ENCODE measurements at regions not wholly inside any gene's neighbourhood (a gene's known extent, or its start where the extent isn't known, plus 50 kb on each side); places are given as distances from the start of the nearest gene placed in this dataset.
A peak's percentile ranks its signal among the peaks of the same experiment; 100 is the strongest.

- Histone ChIP-seq H3K4me1 (ENCODE audit: control insufficient read depth, insufficient read depth, low read length) (peaks cover 11% of the 10 kb centered on the region), H3K9me3 (replicated peaks; ENCODE audit: control insufficient read depth, low read depth, low read length) (no peaks in the 10 kb centered on the region), H3K36me3 (ENCODE audit: control insufficient read depth, insufficient read depth, low read length) (no peaks in the 10 kb centered on the region), H3K27me3 (ENCODE audit: control insufficient read depth, insufficient read depth, low read length) (no peaks in the 10 kb centered on the region), H3K4me3 (ENCODE audit: low read length) (no peak overlapping the region), H3K27ac (ENCODE audit: low read length) (no peak overlapping the region)
- no CpG with 5 or more reads among the region's 2 CpGs for WGBS (ENCODE audit: insufficient coverage)
- DNase-seq, result no peak
Measured at GRCh38 chr10:4506095-4506494, 319.9 kb upstream of the AKR1E2 start.

- no peak for DNase-seq
- 97% methylated on average over 5 of the region's 5 CpGs for WGBS (ENCODE audit: insufficient coverage)
- H3K9me3 ChIP-seq (replicated peaks; ENCODE audit: control insufficient read depth, low read depth, low read length), result no peaks in the 10 kb centered on the region
- no peaks in the 10 kb centered on the region for H3K36me3 ChIP-seq (ENCODE audit: control insufficient read depth, insufficient read depth, low read length)
- H3K27ac ChIP-seq (ENCODE audit: low read length), result no peak overlapping the region
- no peak overlapping the region for H3K4me3 ChIP-seq (ENCODE audit: low read length)
- H3K27me3 ChIP-seq (ENCODE audit: control insufficient read depth, insufficient read depth, low read length), result no peaks in the 10 kb centered on the region
- peaks cover 5% of the 10 kb centered on the region for H3K4me1 ChIP-seq (ENCODE audit: control insufficient read depth, insufficient read depth, low read length)
Measured at GRCh38 chr10:4504550-4504949, 321.5 kb upstream of the AKR1E2 start.

GRCh38 chr10:4503076-4503475 is 322.9 kb upstream of the AKR1E2 start:
- peaks cover 5% of the 10 kb centered on the region for H3K4me1 ChIP-seq (ENCODE audit: control insufficient read depth, insufficient read depth, low read length)
- no peak overlapping the region for H3K27ac ChIP-seq (ENCODE audit: low read length)
- DNase-seq, result no peak
- WGBS (ENCODE audit: insufficient coverage), result 100% methylated on average over 1 of the region's 2 CpGs
- H3K4me3 ChIP-seq (ENCODE audit: low read length), result no peak overlapping the region
- H3K27me3 ChIP-seq (ENCODE audit: control insufficient read depth, insufficient read depth, low read length), result no peaks in the 10 kb centered on the region
- no peaks in the 10 kb centered on the region for H3K36me3 ChIP-seq (ENCODE audit: control insufficient read depth, insufficient read depth, low read length)
- no peaks in the 10 kb centered on the region for H3K9me3 ChIP-seq (replicated peaks; ENCODE audit: control insufficient read depth, low read depth, low read length)

GRCh38 chr10:4501306-4501705 is 324.7 kb upstream of the AKR1E2 start:
- Histone ChIP-seq H3K9me3 (replicated peaks; ENCODE audit: control insufficient read depth, low read depth, low read length) (no peaks in the 10 kb centered on the region), H3K27me3 (ENCODE audit: control insufficient read depth, insufficient read depth, low read length) (no peaks in the 10 kb centered on the region), H3K36me3 (ENCODE audit: control insufficient read depth, insufficient read depth, low read length) (no peaks in the 10 kb centered on the region), H3K27ac (ENCODE audit: low read length) (no peak overlapping the region), H3K4me1 (ENCODE audit: control insufficient read depth, insufficient read depth, low read length) (peaks cover 6% of the 10 kb centered on the region), H3K4me3 (ENCODE audit: low read length) (no peak overlapping the region)
- DNase-seq, result no peak
- WGBS (ENCODE audit: insufficient coverage), result 78% methylated on average over 1 of the region's 2 CpGs

- no peaks in the 10 kb centered on the region for H3K9me3 ChIP-seq (replicated peaks; ENCODE audit: control insufficient read depth, low read depth, low read length)
- WGBS (ENCODE audit: insufficient coverage), result no CpG with 5 or more reads among the region's 6 CpGs
- peak overlapping the region; percentile 80 for H3K27ac ChIP-seq (ENCODE audit: low read length)
- H3K4me3 ChIP-seq (ENCODE audit: low read length), result no peak overlapping the region
- H3K4me1 ChIP-seq (ENCODE audit: control insufficient read depth, insufficient read depth, low read length), result peaks cover 6% of the 10 kb centered on the region
- peak; percentile 93 for DNase-seq
- no peaks in the 10 kb centered on the region for H3K27me3 ChIP-seq (ENCODE audit: control insufficient read depth, insufficient read depth, low read length)
- H3K36me3 ChIP-seq (ENCODE audit: control insufficient read depth, insufficient read depth, low read length), result no peaks in the 10 kb centered on the region
Measured at GRCh38 chr10:4498711-4499251, 327.2 kb upstream of the AKR1E2 start.

- peaks cover 6% of the 10 kb centered on the region for H3K4me1 ChIP-seq (ENCODE audit: control insufficient read depth, insufficient read depth, low read length)
- H3K4me3 ChIP-seq (ENCODE audit: low read length), result no peak overlapping the region
- H3K36me3 ChIP-seq (ENCODE audit: control insufficient read depth, insufficient read depth, low read length), result no peaks in the 10 kb centered on the region
- no peaks in the 10 kb centered on the region for H3K27me3 ChIP-seq (ENCODE audit: control insufficient read depth, insufficient read depth, low read length)
- H3K27ac ChIP-seq (ENCODE audit: low read length), result no peak overlapping the region
- no peaks in the 10 kb centered on the region for H3K9me3 ChIP-seq (replicated peaks; ENCODE audit: control insufficient read depth, low read depth, low read length)
- no CpG with 5 or more reads among the region's 2 CpGs for WGBS (ENCODE audit: insufficient coverage)
- no peak for DNase-seq
Measured at GRCh38 chr10:4494551-4494950, 331.5 kb upstream of the AKR1E2 start.

- WGBS (ENCODE audit: insufficient coverage), result 94% methylated on average over 4 of the region's 6 CpGs
- no peak for DNase-seq
- Histone ChIP-seq H3K4me3 (ENCODE audit: low read length) (no peak overlapping the region), H3K9me3 (replicated peaks; ENCODE audit: control insufficient read depth, low read depth, low read length) (no peaks in the 10 kb centered on the region), H3K27me3 (ENCODE audit: control insufficient read depth, insufficient read depth, low read length) (no peaks in the 10 kb centered on the region), H3K36me3 (ENCODE audit: control insufficient read depth, insufficient read depth, low read length) (no peaks in the 10 kb centered on the region), H3K27ac (ENCODE audit: low read length) (no peak overlapping the region), H3K4me1 (ENCODE audit: control insufficient read depth, insufficient read depth, low read length) (no peaks in the 10 kb centered on the region)
Measured at GRCh38 chr10:4492202-4492601, 333.8 kb upstream of the AKR1E2 start.

GRCh38 chr10:4488904-4489303 is 337.1 kb upstream of the AKR1E2 start:
- no peaks in the 10 kb centered on the region for H3K9me3 ChIP-seq (replicated peaks; ENCODE audit: control insufficient read depth, low read depth, low read length)
- peak; percentile 17 for DNase-seq
- no peaks in the 10 kb centered on the region for H3K36me3 ChIP-seq (ENCODE audit: control insufficient read depth, insufficient read depth, low read length)
- no peaks in the 10 kb centered on the region for H3K4me1 ChIP-seq (ENCODE audit: control insufficient read depth, insufficient read depth, low read length)
- H3K4me3 ChIP-seq (ENCODE audit: low read length), result no peak overlapping the region
- no peak overlapping the region for H3K27ac ChIP-seq (ENCODE audit: low read length)
- no peaks in the 10 kb centered on the region for H3K27me3 ChIP-seq (ENCODE audit: control insufficient read depth, insufficient read depth, low read length)
- no CpG with 5 or more reads among the region's 1 CpG for WGBS (ENCODE audit: insufficient coverage)

- no peak overlapping the region for H3K27ac ChIP-seq (ENCODE audit: low read length)
- H3K9me3 ChIP-seq (replicated peaks; ENCODE audit: control insufficient read depth, low read depth, low read length), result no peaks in the 10 kb centered on the region
- no peaks in the 10 kb centered on the region for H3K36me3 ChIP-seq (ENCODE audit: control insufficient read depth, insufficient read depth, low read length)
- DNase-seq, result no peak
- H3K4me1 ChIP-seq (ENCODE audit: control insufficient read depth, insufficient read depth, low read length), result no peaks in the 10 kb centered on the region
- H3K27me3 ChIP-seq (ENCODE audit: control insufficient read depth, insufficient read depth, low read length), result no peaks in the 10 kb centered on the region
- no peak overlapping the region for H3K4me3 ChIP-seq (ENCODE audit: low read length)
- WGBS (ENCODE audit: insufficient coverage), result 84% methylated on average over 3 of the region's 3 CpGs
Measured at GRCh38 chr10:4485636-4486035, 340.4 kb upstream of the AKR1E2 start.

GRCh38 chr10:4483811-4484210 is 342.2 kb upstream of the AKR1E2 start:
- DNase-seq, result peak; percentile 38
- no peaks in the 10 kb centered on the region for H3K4me1 ChIP-seq (ENCODE audit: control insufficient read depth, insufficient read depth, low read length)
- H3K27ac ChIP-seq (ENCODE audit: low read length), result no peak overlapping the region
- H3K4me3 ChIP-seq (ENCODE audit: low read length), result no peak overlapping the region
- WGBS (ENCODE audit: insufficient coverage), result no CpG with 5 or more reads among the region's 4 CpGs
- no peaks in the 10 kb centered on the region for H3K27me3 ChIP-seq (ENCODE audit: control insufficient read depth, insufficient read depth, low read length)
- no peaks in the 10 kb centered on the region for H3K36me3 ChIP-seq (ENCODE audit: control insufficient read depth, insufficient read depth, low read length)
- no peaks in the 10 kb centered on the region for H3K9me3 ChIP-seq (replicated peaks; ENCODE audit: control insufficient read depth, low read depth, low read length)

- no peaks in the 10 kb centered on the region for H3K4me1 ChIP-seq (ENCODE audit: control insufficient read depth, insufficient read depth, low read length)
- H3K27ac ChIP-seq (ENCODE audit: low read length), result no peak overlapping the region
- H3K4me3 ChIP-seq (ENCODE audit: low read length), result no peak overlapping the region
- H3K36me3 ChIP-seq (ENCODE audit: control insufficient read depth, insufficient read depth, low read length), result no peaks in the 10 kb centered on the region
- no peak for DNase-seq
- H3K27me3 ChIP-seq (ENCODE audit: control insufficient read depth, insufficient read depth, low read length), result no peaks in the 10 kb centered on the region
- no peaks in the 10 kb centered on the region for H3K9me3 ChIP-seq (replicated peaks; ENCODE audit: control insufficient read depth, low read depth, low read length)
Measured at GRCh38 chr10:4482659-4483058, 343.3 kb upstream of the AKR1E2 start.
